Osteocyte (in vitro differentiated cells): ENCODE measurements at regions not wholly inside any gene's neighbourhood (a gene's known extent, or its start where the extent isn't known, plus 50 kb on each side); places are given as distances from the start of the nearest gene placed in this dataset.
"Not testable (repeated sequence)": the region's sequence is repeated elsewhere in the genome, so short reads cannot be mapped to it uniquely, and the experiment has no call there.

ENCODE experiments used
- DNase-seq: peaks from one replicate; pipeline ENCODE4 v3.0.0; 2021; ENCODE audit warnings: mixed read lengths; ENCODE audit not compliant: unreplicated experiment; ENCODE audit errors: extremely low spot score
- H3K27ac Mint-ChIP-seq: one replicate; pipeline ENCODE4 v1.8.0; 2021; ENCODE audit warnings: mild to moderate bottlenecking, mixed read lengths; ENCODE audit not compliant: unreplicated experiment
- H3K27me3 Mint-ChIP-seq: one replicate; pipeline ENCODE4 v1.8.0; 2021; ENCODE audit warnings: mixed read lengths; ENCODE audit not compliant: unreplicated experiment
- H3K36me3 Mint-ChIP-seq: one replicate; pipeline ENCODE4 v1.8.0; 2021; ENCODE audit warnings: mixed read lengths; ENCODE audit not compliant: unreplicated experiment
- H3K4me1 Mint-ChIP-seq: one replicate; pipeline ENCODE4 v1.8.0; 2021; ENCODE audit warnings: mixed read lengths; ENCODE audit not compliant: unreplicated experiment
- H3K4me3 Mint-ChIP-seq: one replicate; pipeline ENCODE4 v1.8.0; 2021; ENCODE audit warnings: mild to moderate bottlenecking, moderate library complexity, mixed read lengths; ENCODE audit not compliant: unreplicated experiment
- H3K9me3 Mint-ChIP-seq: one replicate; pipeline ENCODE4 v1.8.0; 2021; ENCODE audit warnings: mixed read lengths; ENCODE audit not compliant: unreplicated experiment
- CTCF ChIP-seq: fragments of 200-600 bp; sonication (generic); IDR thresholded peaks from 2 replicates; pipeline ENCODE4 v1.5.0; 2021; ENCODE audit warnings: antibody characterized with exemption, mild to moderate bottlenecking, moderate library complexity

- H3K4me1 Mint-ChIP-seq, result peaks cover 7% of the 10 kb centered on the region
- DNase-seq, result no peak
- no peak overlapping the region for H3K4me3 Mint-ChIP-seq
- peaks cover 18% of the 10 kb centered on the region for H3K9me3 Mint-ChIP-seq
- no peak overlapping the region for H3K27ac Mint-ChIP-seq
- H3K27me3 Mint-ChIP-seq, result no peaks in the 10 kb centered on the region
- no peaks in the 10 kb centered on the region for H3K36me3 Mint-ChIP-seq
- no peak for TF ChIP-seq CTCF
Observed at GRCh38 chr22:34814260-34815025, 251.5 kb upstream of the ISX start.

DNA sequence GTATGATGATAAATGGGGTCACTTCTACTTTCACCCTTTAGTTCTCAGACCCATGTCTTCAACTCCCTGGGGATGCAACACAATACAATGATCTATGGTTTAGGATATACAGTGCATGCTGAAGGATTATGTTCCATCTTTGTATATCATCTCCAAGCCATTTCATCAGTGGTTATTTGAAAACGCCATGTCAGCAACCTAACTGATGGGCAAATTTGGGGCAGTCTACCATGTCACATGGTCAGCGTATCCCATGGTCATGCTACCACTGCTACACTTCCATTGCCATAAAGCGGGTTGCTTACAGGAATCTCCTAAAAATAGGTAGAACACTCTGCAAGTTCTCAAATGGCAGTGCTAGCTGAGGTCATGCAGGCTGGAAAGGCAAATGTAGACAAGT, 236.5 kb upstream of the ISX start:
- no peaks in the 10 kb centered on the region for H3K27me3 Mint-ChIP-seq
- TF ChIP-seq CTCF, result no peak
- no peak for DNase-seq
- peaks cover 5% of the 10 kb centered on the region for H3K9me3 Mint-ChIP-seq
- H3K4me1 Mint-ChIP-seq, result no peaks in the 10 kb centered on the region
- no peaks in the 10 kb centered on the region for H3K36me3 Mint-ChIP-seq
- H3K4me3 Mint-ChIP-seq, result no peak overlapping the region
- no peak overlapping the region for H3K27ac Mint-ChIP-seq

DNA sequence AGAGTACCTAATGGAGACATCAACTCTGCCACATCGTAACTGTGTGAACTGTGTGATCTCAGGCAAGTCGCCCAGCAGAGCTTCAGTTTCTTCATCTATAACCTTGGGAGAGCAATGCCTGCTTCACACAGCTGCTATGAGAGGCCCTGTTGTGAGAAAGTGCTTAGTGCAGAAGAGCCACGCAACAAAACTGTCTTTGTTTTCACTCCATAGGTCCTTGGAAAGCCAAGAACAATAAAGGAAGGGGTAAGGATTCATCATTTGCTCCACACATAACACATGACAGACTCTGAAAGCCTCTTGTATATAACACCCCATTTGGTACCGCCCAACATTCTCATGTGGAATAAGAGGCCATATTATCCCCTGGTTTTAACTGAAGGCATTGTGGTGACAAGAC, 231.9 kb upstream of the ISX start:
- H3K27ac Mint-ChIP-seq, result no peak overlapping the region
- no peak for TF ChIP-seq CTCF
- H3K36me3 Mint-ChIP-seq, result no peaks in the 10 kb centered on the region
- no peak overlapping the region for H3K4me3 Mint-ChIP-seq
- H3K4me1 Mint-ChIP-seq, result no peaks in the 10 kb centered on the region
- no peak for DNase-seq
- H3K9me3 Mint-ChIP-seq, result peaks cover 16% of the 10 kb centered on the region
- no peaks in the 10 kb centered on the region for H3K27me3 Mint-ChIP-seq

DNA sequence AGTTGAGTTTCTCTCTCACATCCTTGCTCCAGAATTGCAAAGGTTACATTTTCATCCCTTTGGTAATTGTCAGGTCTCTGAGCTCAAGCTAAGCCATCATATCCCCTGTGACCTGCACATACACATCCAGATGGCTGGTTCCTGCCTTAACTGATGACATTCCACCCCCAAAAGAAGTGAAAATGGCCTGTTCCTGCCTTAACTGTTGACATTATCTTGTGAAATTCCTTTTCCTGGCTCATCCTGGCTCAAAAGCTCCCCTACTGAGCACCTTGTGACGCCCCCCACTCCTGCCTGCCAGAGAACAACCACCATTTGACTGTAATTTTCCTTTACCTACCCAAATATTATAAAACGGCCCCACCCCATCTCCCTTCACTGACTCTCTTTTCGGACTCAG, 231.4 kb upstream of the ISX start:
- H3K27me3 Mint-ChIP-seq, H3K36me3 Mint-ChIP-seq, DNase-seq, H3K4me1 Mint-ChIP-seq, H3K27ac Mint-ChIP-seq, H3K4me3 Mint-ChIP-seq: not testable (repeated sequence)
- peaks cover 15% of the 10 kb centered on the region for H3K9me3 Mint-ChIP-seq

DNA sequence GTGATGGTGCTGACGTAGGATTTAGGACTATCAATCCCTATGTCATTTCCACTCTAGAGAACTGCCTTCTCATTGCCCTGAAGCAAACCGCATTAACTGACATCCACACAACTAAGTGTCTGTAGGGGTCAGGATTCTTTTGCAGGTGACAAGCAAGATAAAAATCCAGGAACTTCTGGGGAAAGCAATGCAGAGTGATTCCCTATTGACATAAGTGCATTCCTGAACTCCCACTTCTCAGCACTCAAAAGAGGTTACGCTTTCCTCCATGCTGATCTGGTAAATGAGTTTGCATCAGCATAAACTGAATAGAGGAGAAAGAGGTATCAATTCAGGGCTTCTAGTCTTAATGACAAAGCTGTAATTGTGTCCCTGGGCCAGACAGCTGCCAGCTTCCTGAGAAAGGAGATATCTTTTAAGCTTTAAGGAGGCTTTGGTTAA, 224.6 kb upstream of the ISX start:
- H3K27me3 Mint-ChIP-seq, result no peaks in the 10 kb centered on the region
- H3K9me3 Mint-ChIP-seq, result no peaks in the 10 kb centered on the region
- no peak for DNase-seq
- no peak overlapping the region for H3K4me3 Mint-ChIP-seq
- peaks cover 2% of the 10 kb centered on the region for H3K4me1 Mint-ChIP-seq
- no peak overlapping the region for H3K27ac Mint-ChIP-seq
- TF ChIP-seq CTCF, result no peak
- H3K36me3 Mint-ChIP-seq, result no peaks in the 10 kb centered on the region
